Ureter (tissue), 1 donor: ENCODE measurements at regions not wholly inside any gene's neighbourhood (a gene's known extent, or its start where the extent isn't known, plus 50 kb on each side); places are given as distances from the start of the nearest gene placed in this dataset.

Source experiments
- DNase-seq: peaks from one replicate; pipeline ENCODE4 v3.0.0-alpha.2; 2020; ENCODE audit warnings: low spot score
- donor health status: DM: yes; HTN: yes; CAD: no.

- DNase-seq = no peak
These were observed 210.1 kb downstream of the LIG4 start for GRCh38 chr13:108005231-108005630.

- no peak for DNase-seq
These were observed 211.7 kb downstream of the LIG4 start for GRCh38 chr13:108003626-108004025.

- DNase-seq = no peak
These were observed 214.3 kb downstream of the LIG4 start for GRCh38 chr13:108000998-108001397.

- DNase-seq = no peak
These were observed 215.6 kb downstream of the LIG4 start for GRCh38 chr13:107999751-108000150.

DNA sequence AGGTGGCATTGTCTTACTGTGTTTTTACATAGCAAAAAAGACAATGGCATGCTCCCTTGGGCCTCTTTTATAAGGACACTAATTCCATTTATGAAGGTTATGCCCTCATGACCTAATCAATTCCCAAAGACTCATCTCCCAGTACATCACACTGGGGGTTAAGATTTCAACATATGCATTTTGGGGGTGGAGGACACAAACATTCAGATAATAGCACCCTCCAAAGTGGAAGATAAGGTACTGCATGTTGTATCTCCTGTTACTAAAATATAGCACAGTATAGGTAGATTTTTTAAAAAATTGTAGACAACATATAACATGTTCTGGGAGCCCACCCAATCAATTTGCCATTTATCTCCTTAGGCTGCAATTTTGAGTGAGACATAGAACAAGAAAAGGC lies 221.2 kb downstream of the LIG4 start:
- DNase-seq = no peak

DNA sequence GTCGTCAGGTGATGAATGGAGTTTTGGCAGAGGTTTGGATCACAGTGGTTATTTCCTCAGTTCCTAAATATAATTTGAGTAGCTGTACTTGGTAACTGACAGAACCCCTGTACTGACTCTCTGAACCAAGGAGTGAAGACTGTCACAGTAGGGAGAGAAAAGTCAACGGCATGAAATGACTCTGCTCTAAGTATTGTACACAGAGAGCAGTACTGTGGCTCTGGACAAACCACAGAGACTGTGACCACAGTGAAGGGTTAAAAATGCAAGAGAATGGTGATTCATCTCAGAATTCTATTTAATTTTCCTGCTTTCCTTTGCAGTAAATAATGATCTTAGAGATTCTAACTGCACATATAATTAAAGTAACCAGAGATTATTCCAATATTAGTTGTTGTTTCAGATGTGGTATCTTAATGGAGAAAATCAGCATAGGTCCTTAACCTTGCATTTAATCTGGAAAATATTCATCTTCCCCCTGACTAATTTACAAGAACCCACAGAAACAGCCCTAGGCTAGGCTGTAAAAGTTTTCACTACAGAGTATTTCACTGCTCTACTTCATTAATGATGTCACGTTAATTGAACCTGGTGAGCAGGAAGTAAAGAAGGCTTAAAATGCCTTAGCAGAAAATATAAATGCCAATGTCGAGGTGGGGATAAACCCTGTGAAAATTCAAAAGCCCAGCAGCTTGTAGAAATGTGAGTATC lies 221.9 kb downstream of the LIG4 start:
- no peak for DNase-seq

DNA sequence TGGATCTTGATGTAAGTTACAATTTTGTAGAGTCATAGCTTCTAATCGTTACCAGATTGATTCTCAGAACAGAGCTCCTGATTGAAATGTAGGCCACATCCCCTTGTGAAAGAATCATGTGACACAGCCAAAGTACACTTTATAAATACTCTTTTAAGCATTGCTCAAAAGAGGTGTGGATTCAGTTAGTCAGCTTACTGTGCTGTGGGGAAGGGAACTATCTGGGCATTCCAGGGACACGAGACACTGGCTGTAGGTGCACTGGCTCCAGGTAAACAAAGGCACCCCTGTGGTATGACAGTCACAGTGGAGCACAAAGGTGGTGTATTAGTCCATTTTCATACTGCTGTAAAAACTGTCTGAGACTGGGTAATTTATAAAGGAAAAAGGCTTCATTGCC lies 222.8 kb downstream of the LIG4 start:
- DNase-seq = no peak

- no peak for DNase-seq
These were observed 238.2 kb downstream of the LIG4 start for GRCh38 chr13:107977071-107977574.

GRCh38 chr13:107976628-107977027 lies 238.7 kb downstream of the LIG4 start:
- no peak for DNase-seq

GRCh38 chr13:107974409-107974808 lies 240.9 kb downstream of the LIG4 start:
- no peak for DNase-seq

- no peak for DNase-seq
These were observed 245.8 kb downstream of the LIG4 start for GRCh38 chr13:107969546-107969945.

DNA sequence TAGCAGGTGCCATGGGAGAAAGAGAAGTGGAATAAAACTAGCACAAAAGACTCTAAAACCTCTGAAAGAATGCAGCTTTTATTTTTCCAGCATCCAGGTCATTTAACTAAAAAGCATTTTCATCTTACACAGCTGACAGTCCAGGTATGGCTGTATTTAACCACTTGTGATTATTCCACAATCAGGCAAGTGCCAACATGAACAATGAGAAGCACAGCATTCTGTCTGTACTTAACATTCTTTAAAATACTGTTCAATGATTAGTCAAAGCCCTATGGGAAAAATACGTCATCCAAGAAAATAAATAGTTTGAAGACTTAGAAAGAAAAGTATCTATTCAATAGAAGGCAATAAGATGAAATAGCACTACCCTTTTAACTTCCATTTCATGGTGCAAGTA lies 246.9 kb downstream of the LIG4 start:
- no peak for DNase-seq

DNA sequence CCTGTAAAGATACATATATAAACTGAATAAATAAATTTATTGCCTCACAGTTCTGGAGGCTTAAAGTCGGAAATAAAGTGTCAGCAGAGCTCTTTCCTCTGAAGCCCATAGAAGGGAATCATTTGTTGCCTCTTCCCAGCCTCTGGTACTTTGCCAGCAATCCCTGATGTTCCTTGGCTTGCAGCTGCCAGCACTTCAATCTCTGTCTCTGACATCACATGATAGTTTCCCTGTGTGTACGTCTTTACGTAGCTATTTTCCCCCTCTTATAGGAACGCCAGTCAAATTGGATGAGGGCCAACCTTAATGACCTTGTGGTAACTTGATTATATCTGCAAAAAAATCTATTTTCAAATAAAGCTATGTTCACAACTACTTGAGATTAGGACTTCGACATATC lies 250.9 kb downstream of the LIG4 start:
- no peak for DNase-seq

- DNase-seq = no peak
These were observed 253.3 kb downstream of the LIG4 start for GRCh38 chr13:107961849-107962608.

- no peak for DNase-seq
These were observed 255.0 kb downstream of the LIG4 start for GRCh38 chr13:107960301-107960700.

GRCh38 chr13:107956889-107957288 lies 258.4 kb downstream of the LIG4 start:
- no peak for DNase-seq

DNA sequence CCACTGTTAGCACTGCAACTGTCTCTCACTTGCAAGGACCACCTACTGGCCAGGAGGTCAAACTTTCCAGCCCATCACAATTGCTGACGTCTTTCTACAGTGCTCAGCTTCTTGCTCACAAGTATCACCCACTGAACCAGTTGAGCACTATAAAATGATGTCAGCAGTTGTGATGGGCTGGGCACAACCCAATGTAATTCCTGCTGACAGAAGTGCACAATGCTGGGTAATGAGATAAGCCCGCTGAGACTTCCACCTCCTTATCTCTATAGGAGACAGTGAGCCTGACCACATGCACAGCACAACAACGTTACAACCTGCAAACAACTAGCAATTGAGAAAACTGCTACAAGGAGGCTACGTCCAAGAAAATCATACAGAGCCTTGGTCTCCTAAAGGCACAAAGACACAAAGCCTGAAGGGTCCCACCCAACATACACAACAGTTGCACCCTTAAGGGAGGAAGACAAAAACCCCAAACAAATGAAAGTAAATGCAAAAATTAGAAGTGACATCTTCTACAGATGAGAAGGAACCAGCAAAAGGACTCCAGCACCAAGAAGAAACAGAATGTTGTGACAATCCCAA lies 273.2 kb downstream of the LIG4 start:
- no peak for DNase-seq

- peak; percentile 46 for DNase-seq
These were observed 273.8 kb downstream of the LIG4 start for GRCh38 chr13:107941345-107942029.

- DNase-seq = no peak
These were observed 277.5 kb downstream of the LIG4 start for GRCh38 chr13:107937848-107938247.

- DNase-seq = no peak
These were observed 284.3 kb downstream of the LIG4 start for GRCh38 chr13:107931056-107931455.

DNA sequence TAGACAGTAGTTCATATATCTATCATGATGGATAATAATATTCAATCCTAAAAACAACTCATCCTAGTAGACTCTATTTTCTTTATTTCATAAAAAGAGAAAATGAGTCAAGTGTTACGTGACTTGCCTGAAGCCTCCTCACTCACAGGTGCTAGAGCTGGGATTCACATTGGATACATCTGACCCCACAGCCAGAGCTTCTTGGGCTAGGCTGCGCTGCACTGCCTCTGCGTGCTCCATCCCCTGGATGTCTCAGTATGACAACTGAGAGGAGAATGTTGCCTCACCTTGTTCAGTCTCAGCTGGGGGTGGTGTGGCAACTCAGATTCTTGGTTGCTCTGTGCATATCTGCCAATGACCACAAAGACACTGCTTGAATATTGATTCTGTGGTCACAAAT lies 286.6 kb downstream of the LIG4 start:
- DNase-seq = no peak

DNA sequence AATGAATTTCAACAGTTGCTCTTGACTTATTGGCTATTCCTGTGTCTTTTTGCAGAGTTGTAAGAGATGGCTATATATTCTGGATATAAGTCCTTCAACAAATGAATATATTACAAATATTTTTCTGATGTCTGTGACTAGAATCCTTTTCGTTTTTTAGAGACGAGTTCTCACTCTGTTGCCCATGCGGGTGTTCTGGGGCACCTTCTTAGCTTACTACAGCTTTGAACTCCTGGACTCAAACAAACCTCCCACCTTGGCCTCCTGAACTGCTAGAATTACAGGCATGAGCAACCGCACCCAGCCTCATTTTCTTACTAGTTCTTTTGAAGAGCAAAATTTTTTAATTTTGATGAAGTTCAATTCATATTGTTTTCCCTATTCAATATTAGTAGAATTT lies 287.8 kb downstream of the LIG4 start:
- DNase-seq = no peak
